Hindlimb muscle (tissue), 1 donor: ENCODE measurements at regions not wholly inside any gene's neighbourhood (a gene's known extent, or its start where the extent isn't known, plus 50 kb on each side); places are given as distances from the start of the nearest gene placed in this dataset.
"Not testable (repeated sequence)": the region's sequence is repeated elsewhere in the genome, so short reads cannot be mapped to it uniquely, and the experiment has no call there.

Experiments used
- DNase-seq: peaks from one replicate; pipeline ENCODE4 v3.0.0-alpha.2; 2013

DNA sequence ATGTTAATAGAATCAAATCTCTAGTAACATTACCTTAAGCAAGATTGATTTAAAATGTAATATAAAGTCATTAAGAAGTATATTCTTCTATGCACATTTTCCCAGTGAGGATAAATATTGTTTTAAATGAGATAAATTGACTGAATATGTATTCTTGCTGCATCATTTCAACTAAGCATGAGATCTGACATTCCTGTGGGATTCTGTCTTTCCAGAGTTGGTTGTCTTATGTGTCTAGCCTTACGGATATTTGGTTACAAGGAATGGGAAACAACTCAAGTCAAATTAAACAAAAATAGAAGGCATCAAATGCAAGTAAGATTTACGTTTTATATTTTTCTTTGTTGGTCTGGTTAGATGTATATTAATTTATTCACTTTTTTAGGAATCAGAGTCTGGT is 287.5 kb downstream of the PTGER3 start:
- DNase-seq: no peak

DNA sequence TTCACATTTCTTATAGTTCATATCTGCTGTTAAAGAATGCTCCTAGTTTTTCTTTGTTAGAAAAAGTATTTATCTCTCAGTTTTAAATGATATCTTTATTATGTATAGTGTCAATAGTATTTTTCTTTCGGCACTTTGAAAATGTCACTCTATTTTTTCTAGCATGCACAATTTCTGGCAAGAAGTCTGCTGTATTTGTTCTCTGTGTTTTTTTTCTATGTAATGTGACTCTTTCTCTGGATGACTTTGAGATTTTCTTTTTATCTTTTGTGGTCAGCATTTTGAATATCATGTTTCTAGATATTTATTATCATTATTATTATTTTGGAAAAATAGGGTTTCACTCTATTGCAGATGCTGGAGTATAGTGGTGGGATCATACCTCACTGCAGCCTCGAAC is 285.2 kb downstream of the PTGER3 start:
- no peak for DNase-seq

DNA sequence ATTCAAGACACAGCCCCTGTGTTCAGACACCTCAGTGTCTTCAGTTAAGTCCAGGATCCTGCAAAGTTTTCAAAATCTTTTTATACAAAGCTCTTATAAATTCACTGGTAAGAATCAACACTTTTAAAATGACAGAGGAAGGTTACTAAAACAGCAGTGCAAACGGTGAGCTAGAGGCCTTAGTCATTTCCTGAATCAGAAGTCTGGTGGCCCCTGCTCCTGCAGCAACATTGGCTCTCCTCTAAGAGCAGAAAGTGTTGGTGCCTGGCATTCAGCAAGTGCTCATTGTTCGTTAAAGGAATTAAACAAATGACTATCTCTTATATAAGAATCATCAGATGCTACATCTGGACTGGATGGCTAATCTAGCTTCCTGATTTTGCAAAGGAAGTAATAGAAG is 282.9 kb downstream of the PTGER3 start:
- DNase-seq: no peak

DNA sequence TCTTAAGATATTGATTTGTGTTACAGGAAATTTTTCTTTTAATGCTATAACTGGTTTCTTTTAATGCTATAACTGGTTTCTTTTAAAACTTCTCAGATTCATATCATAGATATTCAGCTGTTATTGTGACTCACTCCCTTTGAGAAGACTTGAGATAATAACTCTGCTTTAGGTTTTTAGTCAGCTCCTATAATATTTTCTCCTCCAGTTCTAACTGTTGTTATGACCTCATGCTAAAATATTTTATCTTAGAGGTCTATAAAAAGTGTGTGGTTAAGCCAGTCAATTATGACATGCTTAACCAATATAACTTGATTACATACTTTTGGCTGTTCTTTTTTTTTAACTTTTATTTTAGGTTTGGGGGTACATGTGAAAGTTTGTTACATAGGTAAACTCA is 280.2 kb downstream of the PTGER3 start:
- no peak for DNase-seq

DNA sequence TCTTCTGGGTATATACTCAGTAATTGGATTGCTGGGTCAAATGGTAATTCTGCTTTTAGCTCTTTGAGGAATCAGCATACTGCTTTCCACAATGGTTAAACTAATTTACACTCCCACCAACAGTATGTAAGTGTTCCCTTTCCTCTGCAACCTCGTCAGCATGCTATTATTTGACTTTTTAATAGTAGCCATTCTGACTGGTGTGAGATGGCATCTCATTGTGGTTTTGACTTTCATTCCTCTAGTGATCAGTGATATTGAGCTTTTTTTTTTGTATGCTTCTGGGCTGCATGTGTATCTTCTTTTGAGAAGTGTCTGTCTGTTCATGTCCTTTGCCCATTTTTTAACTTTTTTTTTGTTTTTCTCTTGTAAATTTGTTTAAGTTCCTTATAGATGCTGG is 279.4 kb downstream of the PTGER3 start:
- DNase-seq: no peak

DNA sequence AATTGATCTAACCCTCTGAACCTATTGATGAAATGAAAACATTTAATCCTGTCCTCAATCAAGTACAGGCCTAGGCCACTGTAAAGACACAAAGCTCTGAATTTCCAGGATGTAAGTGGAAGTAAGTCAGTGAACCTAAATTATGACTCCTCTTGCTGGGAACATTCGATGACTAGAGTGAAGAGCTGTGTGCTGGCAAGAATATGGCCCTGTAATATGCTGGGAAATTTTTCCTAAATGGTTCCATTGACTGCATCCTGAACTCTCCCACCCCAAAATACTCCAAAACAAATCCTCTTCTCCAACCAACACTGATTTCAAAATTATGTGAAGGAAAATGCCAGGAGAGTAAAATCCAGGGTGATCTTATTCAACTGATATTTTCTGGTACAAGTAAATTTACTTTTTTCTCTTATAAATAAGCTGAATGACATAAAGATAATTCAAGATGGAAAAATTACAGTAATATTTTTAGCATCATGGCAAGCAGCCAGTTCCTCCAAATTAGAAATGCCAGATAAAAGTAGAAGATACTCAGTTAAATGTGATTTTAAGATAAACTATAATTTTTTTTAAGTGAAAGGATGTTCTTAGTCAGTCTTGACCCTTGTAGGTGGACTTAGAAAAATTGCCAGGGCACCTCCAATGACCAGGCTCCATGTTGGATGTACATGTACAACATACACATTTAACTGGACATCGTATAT is 269.4 kb downstream of the PTGER3 start:
- no peak for DNase-seq

DNA sequence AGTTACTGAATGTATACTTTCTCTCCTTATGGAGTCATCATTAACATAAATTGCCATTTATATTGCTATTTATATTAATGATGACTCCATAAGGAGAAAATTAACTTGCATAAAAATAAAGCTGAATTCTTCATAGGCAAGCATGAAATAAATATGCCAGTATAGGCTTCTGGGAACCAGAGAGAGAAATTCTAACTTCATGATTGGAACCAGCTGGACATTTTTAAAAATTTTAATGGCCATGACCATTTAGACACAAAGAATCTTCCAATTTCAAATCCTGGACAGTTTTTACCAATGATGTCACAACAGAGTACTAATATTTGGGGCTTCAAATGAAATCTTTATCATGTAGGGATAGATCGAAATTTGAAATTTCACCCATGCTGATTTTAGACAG is 268.7 kb downstream of the PTGER3 start:
- no peak for DNase-seq

DNA sequence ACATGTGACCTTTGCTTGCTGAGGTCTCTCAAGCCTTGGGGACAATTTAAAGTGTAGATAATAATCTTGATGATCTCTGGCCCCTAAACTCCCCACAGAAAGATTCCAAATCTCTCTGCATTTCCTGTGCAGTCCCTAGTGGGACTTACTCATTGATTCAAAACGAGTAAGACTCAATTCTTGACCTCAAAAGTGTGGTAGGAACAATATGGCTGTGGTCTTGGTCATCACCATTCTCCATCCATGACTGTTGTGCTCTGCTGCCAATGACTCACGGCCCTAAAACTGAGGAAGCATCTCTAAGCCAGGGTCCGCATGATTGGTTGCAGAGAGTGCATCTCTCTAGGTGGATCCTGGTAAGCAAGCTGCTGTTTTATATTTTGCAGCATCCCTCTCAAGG is 268.0 kb downstream of the PTGER3 start:
- DNase-seq: no peak

DNA sequence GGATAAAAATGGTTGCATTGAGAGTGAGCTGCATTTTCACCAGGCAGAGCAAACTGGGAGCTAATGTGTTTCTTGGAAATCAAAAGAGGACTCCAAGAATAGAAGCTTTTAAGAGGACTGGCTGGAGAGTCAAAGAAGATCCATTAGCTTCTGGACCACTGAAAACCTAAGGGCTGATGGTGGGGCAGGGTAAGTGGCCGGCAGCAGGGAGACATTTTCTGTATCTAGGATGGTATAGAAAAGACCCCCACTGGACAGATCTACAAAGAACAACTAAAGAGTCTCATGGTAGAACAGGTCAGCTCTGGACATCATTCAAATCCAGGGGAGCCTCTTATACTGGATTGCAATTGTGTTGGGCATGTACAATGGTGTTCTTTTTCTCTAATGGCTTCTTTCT is 262.3 kb downstream of the PTGER3 start:
- DNase-seq: no peak

DNA sequence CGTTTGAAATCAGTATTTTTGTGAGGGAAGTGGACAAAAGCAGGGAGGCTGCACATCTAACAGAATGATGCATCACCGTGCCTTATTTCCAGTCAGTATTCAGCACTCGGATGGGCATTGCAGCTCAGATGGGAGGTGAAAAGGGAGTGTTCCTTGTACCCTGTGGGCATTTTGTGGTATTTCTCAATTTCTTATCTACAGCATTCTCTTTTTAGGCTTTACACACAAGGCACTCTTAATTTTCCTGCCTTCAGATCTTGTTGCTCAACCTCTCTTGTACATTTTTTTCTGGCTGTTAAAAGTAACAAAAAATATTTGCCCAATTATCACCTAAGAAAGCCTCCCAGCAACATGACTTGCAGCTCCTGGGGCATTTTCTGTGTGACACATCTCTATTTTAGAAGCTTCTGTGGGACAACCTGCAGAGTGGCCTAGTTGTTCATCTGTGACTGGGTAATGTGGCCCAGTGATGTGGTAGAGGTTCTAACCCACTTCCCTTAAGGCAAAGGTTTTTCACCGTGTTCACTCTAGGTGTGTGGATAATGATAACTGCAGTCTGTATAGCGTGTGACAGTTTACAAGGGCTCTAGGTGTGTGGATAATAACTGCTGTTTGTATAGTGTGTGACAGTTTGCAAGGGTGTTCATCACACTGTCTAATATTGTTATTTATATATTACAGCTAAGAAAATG is 257.2 kb downstream of the PTGER3 start:
- no peak for DNase-seq

DNA sequence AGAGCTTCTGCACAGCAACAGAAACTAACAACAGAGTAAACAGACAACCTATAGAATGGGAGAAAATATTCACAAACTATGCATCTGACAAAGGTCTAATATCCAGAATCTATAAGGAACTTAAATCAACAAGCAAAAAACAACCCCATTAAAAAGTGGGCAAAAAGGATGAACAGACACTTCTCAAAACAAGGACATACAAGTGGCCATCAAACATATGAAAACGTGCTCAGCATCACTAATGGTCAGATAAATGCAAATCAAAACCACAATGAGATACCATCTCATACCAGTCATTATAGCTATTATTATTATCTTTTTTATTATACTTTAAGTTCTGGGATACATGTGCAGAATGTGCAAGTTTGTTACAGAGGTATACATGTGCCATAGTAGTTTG is 252.6 kb downstream of the PTGER3 start:
- not testable (repeated sequence) for DNase-seq

DNA sequence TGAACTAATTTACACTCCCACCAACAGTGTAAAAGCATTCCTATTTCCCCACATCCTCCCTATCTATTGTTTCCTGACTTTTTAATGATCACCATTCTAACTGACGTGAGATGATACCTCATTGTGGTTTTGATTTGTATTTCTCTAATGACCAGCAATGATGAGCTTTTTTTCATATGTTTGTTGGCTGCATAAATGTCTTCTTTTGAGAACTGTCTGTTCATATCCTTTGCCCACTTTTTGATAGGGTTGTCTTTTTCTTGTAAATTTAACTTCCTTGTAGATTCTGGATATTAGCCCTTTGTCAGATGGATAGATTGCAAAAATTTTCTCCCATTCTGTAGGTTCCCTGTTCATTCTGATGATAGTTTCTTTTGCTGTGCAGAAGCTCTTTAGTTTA is 251.3 kb downstream of the PTGER3 start:
- DNase-seq: not testable (repeated sequence)

DNA sequence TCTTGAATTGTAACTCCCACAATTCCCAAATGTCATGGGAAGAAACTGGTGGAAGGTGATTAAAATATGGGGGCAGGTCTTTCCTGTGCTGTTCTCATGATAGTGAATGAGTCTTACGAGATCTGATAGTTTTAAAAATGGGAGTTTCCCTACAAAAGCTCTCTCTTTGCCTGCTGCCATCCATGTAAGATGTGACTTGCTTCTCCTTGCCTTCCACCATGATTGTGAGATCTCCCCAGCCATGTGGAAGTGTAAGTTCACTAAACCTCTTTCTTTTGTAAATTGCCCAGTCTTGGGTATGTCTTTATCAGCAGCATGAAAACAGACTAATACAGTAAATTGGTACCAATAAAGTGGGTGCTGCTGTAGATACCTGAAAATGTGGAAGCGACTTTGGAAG is 245.0 kb downstream of the PTGER3 start:
- DNase-seq: not testable (repeated sequence)

DNA sequence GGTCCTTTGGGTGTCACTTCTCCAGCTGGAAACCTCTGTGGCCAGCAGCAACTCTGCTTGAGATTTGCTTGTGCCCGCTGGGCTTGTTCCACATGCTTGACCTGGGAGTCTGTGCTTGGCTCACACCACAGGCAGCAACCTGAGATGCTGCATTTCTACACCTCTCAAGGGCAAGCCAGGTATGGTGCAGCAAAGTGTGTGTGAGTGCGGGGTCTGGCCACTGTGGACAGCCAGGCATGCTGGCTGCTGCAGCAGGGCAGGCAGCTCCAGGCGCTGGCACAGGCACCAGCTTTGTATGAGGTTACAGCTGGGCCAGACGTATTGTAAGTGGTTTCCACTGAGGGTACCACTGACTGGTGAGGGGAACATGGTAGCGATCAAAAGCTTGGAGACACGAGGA is 242.0 kb downstream of the PTGER3 start:
- DNase-seq: no peak

DNA sequence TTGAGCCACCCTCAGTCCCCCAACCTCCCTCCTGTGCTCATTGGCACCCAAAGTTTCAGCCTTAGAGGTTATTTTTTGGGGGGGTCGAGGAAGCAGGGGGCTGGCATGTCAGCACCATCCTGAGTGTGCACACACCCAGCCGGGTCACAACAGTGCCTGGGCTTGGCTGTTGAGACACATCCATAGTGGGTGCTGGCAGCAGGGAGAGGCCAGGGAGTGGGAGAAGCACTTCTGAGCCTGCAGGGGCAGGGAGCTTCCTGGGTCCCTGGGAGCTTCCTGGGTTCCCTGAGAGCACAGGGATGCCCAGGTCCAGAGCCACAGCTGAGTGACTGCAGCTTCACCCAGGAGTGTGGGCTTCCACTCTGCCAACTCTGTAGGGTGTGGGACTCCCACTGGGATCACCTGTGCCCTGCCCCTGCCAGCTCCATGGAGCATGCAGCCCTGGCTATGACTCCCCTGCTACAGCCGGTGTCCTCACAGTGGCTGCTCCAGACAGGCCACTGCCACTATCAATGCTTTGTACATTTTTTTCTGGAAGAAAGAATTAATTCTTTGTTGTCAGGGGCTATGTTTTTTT is 240.4 kb downstream of the PTGER3 start:
- DNase-seq: no peak

DNA sequence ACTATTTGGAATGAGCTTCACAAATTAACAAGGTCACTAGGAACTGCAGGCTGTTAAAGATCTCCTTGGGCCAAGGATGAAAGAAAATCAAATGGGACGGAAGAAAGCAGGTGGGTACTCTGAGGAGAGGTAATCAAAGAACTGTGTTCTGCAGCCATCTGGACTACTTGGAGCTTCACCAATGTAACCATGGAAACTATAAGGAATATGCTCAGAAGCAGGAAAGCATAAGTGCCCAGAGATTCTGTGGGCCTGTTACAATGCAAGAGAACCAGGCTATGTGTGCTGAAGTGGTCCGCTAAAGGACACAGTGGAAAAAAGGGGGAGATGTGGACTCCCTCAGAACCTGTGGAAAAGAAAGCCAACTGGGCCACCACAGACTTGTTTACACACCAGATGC is 238.5 kb downstream of the PTGER3 start:
- DNase-seq: peak; percentile 6

DNA sequence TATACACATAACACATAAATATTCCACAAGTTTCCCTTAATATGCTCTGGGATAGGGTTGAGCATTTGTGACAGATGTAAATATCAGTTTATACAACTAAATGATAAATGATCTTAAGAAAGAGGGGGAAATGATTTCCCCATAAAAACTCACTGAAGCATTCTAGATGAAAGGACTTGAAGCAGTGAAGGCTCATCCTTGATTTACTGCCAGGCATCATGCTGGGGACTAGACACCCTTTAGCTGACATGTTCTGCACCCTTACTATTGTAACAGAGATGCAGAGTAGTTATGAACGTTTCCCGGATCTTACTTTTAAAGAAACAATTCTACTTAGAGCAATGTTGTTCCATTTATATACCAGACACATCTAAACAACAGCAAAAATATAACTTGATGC is 235.8 kb downstream of the PTGER3 start:
- DNase-seq: no peak

DNA sequence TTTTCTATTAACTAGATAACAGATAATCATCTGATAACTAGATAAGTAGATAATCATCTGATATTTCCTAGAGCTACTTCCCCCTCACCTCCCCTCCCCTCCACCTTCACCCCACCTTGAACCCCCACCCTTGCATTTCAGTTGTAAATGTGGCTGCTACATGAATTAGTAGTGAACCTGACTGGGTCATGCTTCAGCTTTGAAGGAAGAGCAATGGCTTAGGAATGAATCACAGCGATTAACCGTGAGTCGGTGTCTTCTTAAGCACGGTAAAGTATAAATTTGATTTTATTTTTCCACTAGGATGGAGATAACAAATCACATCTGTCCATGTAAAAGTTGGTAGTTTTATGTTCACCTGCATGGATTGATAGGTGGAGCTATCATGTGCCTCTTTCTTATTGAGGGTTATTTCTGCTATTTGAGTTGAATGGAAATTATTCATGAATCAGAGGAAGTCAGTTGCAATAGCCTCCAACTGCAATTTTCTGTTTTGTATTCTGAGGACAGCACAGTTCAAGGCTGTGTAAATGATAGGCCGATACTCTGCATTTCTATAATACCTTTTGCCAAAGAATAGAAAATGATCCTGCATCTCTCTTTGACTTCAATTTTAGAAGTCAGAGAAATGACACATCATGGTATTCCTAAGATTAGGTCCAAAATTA is 235.0 kb downstream of the PTGER3 start:
- DNase-seq: no peak

DNA sequence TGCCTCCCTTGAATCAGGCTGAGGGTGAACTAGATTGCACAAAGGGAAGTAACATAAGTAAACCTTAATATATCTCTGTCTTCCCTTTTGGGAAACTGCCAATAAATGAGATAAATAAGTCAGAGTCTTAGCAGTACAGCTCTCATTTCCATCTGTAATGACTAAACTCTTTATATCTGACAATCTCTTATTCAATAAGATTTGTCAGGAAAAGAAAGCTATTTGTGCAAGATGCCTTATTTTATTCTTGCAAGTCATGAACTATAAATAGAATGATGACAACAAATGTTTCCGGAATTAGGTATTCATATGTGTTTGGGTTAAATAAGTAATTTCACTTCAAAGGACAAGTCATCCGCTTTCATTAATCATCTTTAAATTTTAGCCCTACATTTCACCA is 229.2 kb downstream of the PTGER3 start:
- no peak for DNase-seq

DNA sequence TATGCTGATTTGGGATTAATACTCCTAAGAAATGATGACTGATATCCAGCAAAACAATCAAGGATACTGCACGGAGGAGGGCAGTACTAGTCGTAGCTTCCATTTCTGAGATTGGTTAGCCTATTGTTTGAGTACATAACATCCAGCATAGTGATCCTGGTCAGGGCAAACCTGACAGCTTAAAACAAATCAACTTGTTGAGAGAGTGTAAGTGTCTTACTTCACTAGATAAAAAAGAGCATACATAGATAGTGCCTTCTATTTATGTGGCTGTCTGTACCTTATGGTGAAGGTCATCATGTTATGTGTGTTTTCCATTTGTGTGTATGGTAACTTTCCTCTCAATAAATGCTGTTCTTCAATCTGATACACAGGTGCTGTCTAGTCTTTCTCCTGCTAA is 228.4 kb downstream of the PTGER3 start:
- no peak for DNase-seq

DNA sequence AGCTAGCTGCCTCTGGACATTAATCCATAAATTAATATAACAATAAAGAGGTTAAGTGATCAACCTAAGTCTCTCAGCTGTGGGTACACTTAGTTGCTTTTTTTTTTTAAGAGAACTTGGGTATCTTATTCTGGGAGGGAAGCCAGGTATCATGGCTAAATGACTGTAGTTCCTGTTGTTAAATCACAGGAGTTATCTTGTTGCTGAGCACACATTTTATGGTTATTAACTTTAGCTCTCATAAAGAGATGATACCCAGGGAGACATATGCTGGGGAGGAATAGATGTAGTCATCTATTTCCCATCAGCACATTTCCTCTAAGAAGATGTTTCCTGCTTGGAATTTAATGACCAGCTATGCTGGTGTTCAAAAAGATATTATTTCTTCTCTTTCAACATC is 227.8 kb downstream of the PTGER3 start:
- DNase-seq: no peak

DNA sequence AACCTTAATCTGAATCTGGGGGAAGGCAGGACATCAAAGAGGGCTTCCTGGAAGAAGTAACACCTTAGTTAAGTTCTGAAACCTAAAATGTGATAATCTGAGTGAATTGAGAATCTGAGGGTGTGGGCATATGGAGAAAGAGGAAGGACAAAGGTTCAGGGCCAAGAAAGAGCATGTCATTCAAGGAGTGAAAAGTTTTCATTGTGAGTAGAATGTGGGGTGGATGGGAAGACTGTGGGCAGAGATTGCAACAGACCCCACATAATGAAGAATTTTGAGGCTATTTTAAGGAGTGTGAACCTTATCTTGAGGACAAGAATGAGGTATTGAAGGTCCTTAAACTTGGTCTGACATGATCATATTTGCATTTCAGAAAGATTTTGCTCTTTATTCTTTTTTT is 227.2 kb downstream of the PTGER3 start:
- no peak for DNase-seq

DNA sequence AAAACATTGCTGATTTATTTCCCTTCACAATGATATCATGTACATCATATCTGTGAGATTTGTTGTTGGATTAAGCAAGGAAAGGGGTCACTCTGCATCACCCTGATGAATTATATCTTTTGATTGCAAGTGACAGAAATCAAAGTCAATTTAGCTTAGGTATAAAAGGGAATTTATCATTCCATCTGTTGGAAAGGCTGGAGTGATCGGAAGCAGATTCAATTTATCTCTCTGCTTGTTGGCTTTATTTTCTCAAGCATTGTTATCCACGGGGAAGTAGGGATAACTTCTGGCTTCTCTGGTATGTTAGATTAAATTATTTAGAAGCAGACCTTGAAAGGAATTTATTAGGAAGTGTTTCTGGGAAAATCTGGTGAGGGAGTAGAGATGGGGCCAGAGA is 226.6 kb downstream of the PTGER3 start:
- DNase-seq: no peak

DNA sequence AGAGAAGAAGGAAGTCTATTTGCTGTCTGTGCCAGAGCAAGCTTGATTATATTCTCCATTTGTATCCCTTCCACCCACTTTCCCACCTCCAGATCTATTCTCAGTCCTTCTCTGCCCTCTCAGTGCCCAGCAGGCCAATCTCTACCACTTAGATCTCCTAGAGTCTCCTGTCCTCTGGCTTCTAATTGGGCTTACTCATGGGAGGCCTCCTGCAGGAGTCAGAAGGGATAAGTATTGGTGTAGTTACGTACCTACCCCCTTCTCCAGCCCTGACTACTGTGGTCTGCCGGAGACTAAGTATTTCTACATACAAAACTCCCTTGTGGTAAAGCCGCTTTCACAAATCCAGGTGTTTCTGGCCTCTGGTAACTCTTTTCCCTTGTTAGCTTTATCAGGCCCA is 221.2 kb downstream of the PTGER3 start:
- no peak for DNase-seq
